ENCODE measurements at regions not wholly inside any gene's neighbourhood (a gene's known extent, or its start where the extent isn't known, plus 50 kb on each side); places are given as distances from the start of the nearest gene placed in this dataset.

- TF ChIP-seq E2F2 (CRISPR knock-in tag; IDR thresholded peaks at IDR 0.05; ENCODE audit: borderline replicate concordance) (no peak), ZNF503 (CRISPR knock-in tag; IDR thresholded peaks at IDR 0.05) (no peak), BRD4 (CRISPR knock-in tag; IDR thresholded peaks at IDR 0.05) (no peak), PAXIP1 (CRISPR knock-in tag; conservative IDR thresholded peaks at IDR 0.05) (no peak), ZFP90 (CRISPR knock-in tag; IDR thresholded peaks at IDR 0.05; ENCODE audit: borderline replicate concordance) (no peak)
Observed at GRCh38 chr15:38690216-38690615, 125.6 kb upstream of the RASGRP1 start (continued).
